T follicular helper cell (primary cell): ENCODE measurements at regions not wholly inside any gene's neighbourhood (a gene's known extent, or its start where the extent isn't known, plus 50 kb on each side); places are given as distances from the start of the nearest gene placed in this dataset.

Experiments used
- DNase-seq: peaks from one replicate; pipeline ENCODE4 v3.0.0-alpha.2; 2020; ENCODE audit warnings: low read depth

- no peak for DNase-seq
Observed at GRCh38 chr14:75370416-75371205, 57.2 kb upstream of the JDP2 start.

GRCh38 chr14:75371297-75371696 is 56.5 kb upstream of the JDP2 start:
- no peak for DNase-seq

- no peak for DNase-seq
Observed at GRCh38 chr14:75372260-75372659, 55.6 kb upstream of the JDP2 start.

GRCh38 chr14:75373133-75373532 is 54.7 kb upstream of the JDP2 start:
- no peak for DNase-seq

GRCh38 chr14:75373616-75374015 is 54.2 kb upstream of the JDP2 start:
- no peak for DNase-seq

GRCh38 chr14:75374911-75375310 is 52.9 kb upstream of the JDP2 start:
- no peak for DNase-seq

- DNase-seq = no peak
Observed at GRCh38 chr14:75375983-75376382, 51.8 kb upstream of the JDP2 start.
